H9 (cell line): ENCODE measurements at regions not wholly inside any gene's neighbourhood (a gene's known extent, or its start where the extent isn't known, plus 50 kb on each side); places are given as distances from the start of the nearest gene placed in this dataset.

ENCODE experiments used
- DNase-seq: peaks from one replicate; pipeline ENCODE4 v3.0.0-alpha.2; 2017
- H2AFZ ChIP-seq: one replicate; pipeline ENCODE4 v1.6.1; 2013; ENCODE audit warnings: mild to moderate bottlenecking, low read length, control low read depth, moderate library complexity
- H2AK5ac ChIP-seq: 2 replicates; pipeline ENCODE4 v1.6.1; 2013; ENCODE audit warnings: low read length, control low read depth, mixed read lengths; ENCODE audit not compliant: insufficient read length
- H2BK120ac ChIP-seq: one replicate; pipeline ENCODE4 v1.6.1; 2013; ENCODE audit warnings: low read depth, mild to moderate bottlenecking, low read length, control low read depth, inconsistent platforms; ENCODE audit not compliant: poor library complexity, severe bottlenecking
- H2BK12ac ChIP-seq: 2 replicates; pipeline ENCODE4 v1.6.1; 2013; ENCODE audit warnings: low read length, control low read depth, mixed read lengths, low read depth; ENCODE audit not compliant: insufficient read length
- H2BK15ac ChIP-seq: 2 replicates; pipeline ENCODE4 v1.6.1; 2013; ENCODE audit warnings: low read depth, low read length, control low read depth
- H2BK20ac ChIP-seq: one replicate; pipeline ENCODE4 v1.6.1; 2013; ENCODE audit warnings: low read depth, mild to moderate bottlenecking, low read length, control low read depth, inconsistent platforms; ENCODE audit not compliant: poor library complexity, severe bottlenecking
- H2BK5ac ChIP-seq: 2 replicates; pipeline ENCODE4 v1.6.1; 2013; ENCODE audit warnings: low read length, control low read depth, mixed read lengths; ENCODE audit not compliant: insufficient read length
- H3K14ac ChIP-seq: 2 replicates; pipeline ENCODE4 v1.6.1; 2013; ENCODE audit warnings: low read length, control low read depth; ENCODE audit not compliant: insufficient read depth
- H3K18ac ChIP-seq: 2 replicates; pipeline ENCODE4 v1.6.1; 2013; ENCODE audit warnings: low read depth, mild to moderate bottlenecking, mixed read lengths, low read length, control low read depth; ENCODE audit not compliant: insufficient read length
- H3K23ac ChIP-seq: 2 replicates; pipeline ENCODE4 v1.6.1; 2013; ENCODE audit warnings: low read length, control low read depth, mixed read lengths, low read depth; ENCODE audit not compliant: insufficient read length
- H3K23me2 ChIP-seq: 2 replicates; pipeline ENCODE4 v1.6.1; 2013; ENCODE audit warnings: low read depth, mild to moderate bottlenecking, mixed read lengths, low read length, control low read depth; ENCODE audit not compliant: insufficient read length, poor library complexity, severe bottlenecking
- H3K27ac ChIP-seq: 2 replicates; pipeline ENCODE4 v1.5.1; 2013; ENCODE audit warnings: low read length, control low read depth, mixed read lengths, low read depth; ENCODE audit not compliant: insufficient read length
- H3K27me3 ChIP-seq: 2 replicates; pipeline ENCODE4 v1.6.1; 2013; ENCODE audit warnings: low read length, control low read depth, inconsistent platforms; ENCODE audit not compliant: insufficient read depth
- H3K4ac ChIP-seq: 2 replicates; pipeline ENCODE4 v1.6.1; 2013; ENCODE audit warnings: low read depth, mild to moderate bottlenecking, control low read depth, inconsistent platforms, low read length, moderate library complexity
- H3K4me1 ChIP-seq: 2 replicates; pipeline ENCODE4 v1.6.1; 2013; ENCODE audit warnings: low read length, control low read depth, inconsistent platforms; ENCODE audit not compliant: insufficient read depth
- H3K4me2 ChIP-seq: 2 replicates; pipeline ENCODE4 v1.6.1; 2013; ENCODE audit warnings: low read length, control low read depth, mixed read lengths; ENCODE audit not compliant: insufficient read length, insufficient read depth
- H3K56ac ChIP-seq: 2 replicates; pipeline ENCODE4 v1.6.1; 2013; ENCODE audit warnings: low read depth, mild to moderate bottlenecking, mixed read lengths, low read length, control low read depth; ENCODE audit not compliant: insufficient read length
- H3K79me1 ChIP-seq: 2 replicates; pipeline ENCODE4 v1.6.1; 2013; ENCODE audit warnings: low read depth, mild to moderate bottlenecking, moderate library complexity, low read length, control low read depth, inconsistent platforms; ENCODE audit not compliant: insufficient read depth, poor library complexity, severe bottlenecking
- H3K79me2 ChIP-seq: 2 replicates; pipeline ENCODE4 v1.6.1; 2013; ENCODE audit warnings: low read length, control low read depth, inconsistent platforms; ENCODE audit not compliant: insufficient read depth
- H3K9ac ChIP-seq: 2 replicates; pipeline ENCODE4 v1.6.1; 2013; ENCODE audit warnings: low read length, control low read depth, mixed read lengths; ENCODE audit not compliant: insufficient read length; ENCODE audit errors: extremely low read depth
- H3K9me3 ChIP-seq: one replicate; pipeline ENCODE4 v1.6.1; 2013; ENCODE audit warnings: low read depth, low read length, inconsistent platforms; ENCODE audit not compliant: control insufficient read depth
- H3T11ph ChIP-seq: one replicate; pipeline ENCODE4 v1.6.1; 2013; ENCODE audit warnings: mild to moderate bottlenecking, low read length, control low read depth, inconsistent platforms
- H4K20me1 ChIP-seq: one replicate; pipeline ENCODE4 v1.6.1; 2013; ENCODE audit not compliant: control insufficient read depth, insufficient read length, insufficient read depth
- H4K5ac ChIP-seq: 2 replicates; pipeline ENCODE4 v1.6.1; 2013; ENCODE audit warnings: low read depth, mild to moderate bottlenecking, mixed read lengths, low read length, control low read depth; ENCODE audit not compliant: insufficient read length
- H4K8ac ChIP-seq: replicated peaks from 2 replicates; pipeline ENCODE4 v1.6.1; 2013; ENCODE audit warnings: low read length, control low read depth, mixed read lengths, low read depth; ENCODE audit not compliant: insufficient read length
- H4K91ac ChIP-seq: 2 replicates; pipeline ENCODE4 v1.6.1; 2013; ENCODE audit warnings: low read depth, mild to moderate bottlenecking, moderate library complexity, mixed read lengths, low read length, control low read depth; ENCODE audit not compliant: insufficient read length
- H3K27ac Mint-ChIP-seq, 3 experiments: 2 replicates in 2 of 3; 3 replicates in 1 of 3; pipeline ENCODE4 v1.8.0; 2020 to 2021; ENCODE audit warnings: mixed read lengths in 3 of 3, mild to moderate bottlenecking in 1 of 3, moderate library complexity in 1 of 3
- H3K27me3 Mint-ChIP-seq: 2 replicates; pipeline ENCODE4 v1.8.0; 2021; ENCODE audit warnings: low read depth, mild to moderate bottlenecking, moderate library complexity, mixed read lengths
- H3K36me3 Mint-ChIP-seq, 3 experiments: 2 replicates in 2 of 3; 3 replicates in 1 of 3; pipeline ENCODE4 v1.8.0; 2020 to 2021; ENCODE audit warnings: low read depth in 3 of 3, mixed read lengths in 3 of 3; ENCODE audit not compliant: insufficient read depth in 1 of 3
- H3K4me1 Mint-ChIP-seq, 2 experiments: 2 replicates each; pipeline ENCODE4 v1.8.0; 2020; ENCODE audit warnings: mixed read lengths in 2 of 2
- H3K4me3 Mint-ChIP-seq, 2 experiments: 2 replicates in 1 of 2; 3 replicates in 1 of 2; pipeline ENCODE4 v1.8.0; 2020 to 2021; ENCODE audit warnings: mild to moderate bottlenecking in 2 of 2, mixed read lengths in 2 of 2, moderate library complexity in 1 of 2
- H3K9me3 Mint-ChIP-seq, 2 experiments: 2 replicates in 1 of 2; 3 replicates in 1 of 2; pipeline ENCODE4 v1.8.0; 2020; ENCODE audit warnings: mild to moderate bottlenecking in 2 of 2, mixed read lengths in 2 of 2, moderate library complexity in 1 of 2
- WGBS: extraction: QIAGEN DNeasy Blood & Tissue Kit; methylation state at CpG from one replicate; pipeline ENCODE4 v1.1.7; 2013; ENCODE audit warnings: missing lambda C conversion rate, low lambda C conversion rate, mixed read lengths; ENCODE audit not compliant: insufficient read length; ENCODE audit errors: extremely low coverage; 5-methylcytosine and 5-hydroxymethylcytosine counted together
- TF ChIP-seq, protein P1 (sequence below): fragments of 200-600 bp; sonication (generic); conservative IDR thresholded peaks from 3 replicates; pipeline ENCODE4 v1.8.0; 2021; ENCODE audit warnings: antibody characterized with exemption, mild to moderate bottlenecking

GRCh38 chr1:224791362-224791941 is 138.0 kb upstream of the DNAH14 start:
- H2BK120ac ChIP-seq, result no peak overlapping the region
- H2BK12ac ChIP-seq, result no peak overlapping the region
- Mint-ChIP-seq H3K27me3 (peaks cover 1% of the 10 kb centered on the region), H3K4me1 (peaks cover 0 to 15% of the 10 kb centered on the region in 2 experiments; a peak in 2 of 4 replicates), H3K9me3 (no peaks in the 10 kb centered on the region), H3K4me3 (no peak overlapping the region), H3K36me3 (no peaks in the 10 kb centered on the region), H3K27ac (no peak overlapping the region)
- H3K23me2 ChIP-seq, result no peaks in the 10 kb centered on the region
- H2AFZ ChIP-seq, result no peak overlapping the region
- H4K91ac ChIP-seq, result no peak overlapping the region
- H2BK5ac ChIP-seq, result no peak overlapping the region
- H4K20me1 ChIP-seq, result no peaks in the 10 kb centered on the region
- H3K4me1 ChIP-seq, result peaks cover 2% of the 10 kb centered on the region; the same call in 1 of the 2 replicates
- no peak overlapping the region for H3K18ac ChIP-seq
- H3K27ac ChIP-seq, result no peak overlapping the region
- no peak overlapping the region for H3K4me2 ChIP-seq
- no peaks in the 10 kb centered on the region for H3K79me1 ChIP-seq
- H3K14ac ChIP-seq, result no peak overlapping the region
- H2BK15ac ChIP-seq, result no peak overlapping the region
- no peaks in the 10 kb centered on the region for H3K9me3 ChIP-seq
- DNase-seq, result no peak
- no peaks in the 10 kb centered on the region for H3K79me2 ChIP-seq
- no peak overlapping the region for H3K4ac ChIP-seq
- no CpG with 5 or more reads among the region's 4 CpGs for WGBS
- no peak overlapping the region for H2BK20ac ChIP-seq
- H2AK5ac ChIP-seq, result no peak overlapping the region
- TF ChIP-seq, protein P1, sequence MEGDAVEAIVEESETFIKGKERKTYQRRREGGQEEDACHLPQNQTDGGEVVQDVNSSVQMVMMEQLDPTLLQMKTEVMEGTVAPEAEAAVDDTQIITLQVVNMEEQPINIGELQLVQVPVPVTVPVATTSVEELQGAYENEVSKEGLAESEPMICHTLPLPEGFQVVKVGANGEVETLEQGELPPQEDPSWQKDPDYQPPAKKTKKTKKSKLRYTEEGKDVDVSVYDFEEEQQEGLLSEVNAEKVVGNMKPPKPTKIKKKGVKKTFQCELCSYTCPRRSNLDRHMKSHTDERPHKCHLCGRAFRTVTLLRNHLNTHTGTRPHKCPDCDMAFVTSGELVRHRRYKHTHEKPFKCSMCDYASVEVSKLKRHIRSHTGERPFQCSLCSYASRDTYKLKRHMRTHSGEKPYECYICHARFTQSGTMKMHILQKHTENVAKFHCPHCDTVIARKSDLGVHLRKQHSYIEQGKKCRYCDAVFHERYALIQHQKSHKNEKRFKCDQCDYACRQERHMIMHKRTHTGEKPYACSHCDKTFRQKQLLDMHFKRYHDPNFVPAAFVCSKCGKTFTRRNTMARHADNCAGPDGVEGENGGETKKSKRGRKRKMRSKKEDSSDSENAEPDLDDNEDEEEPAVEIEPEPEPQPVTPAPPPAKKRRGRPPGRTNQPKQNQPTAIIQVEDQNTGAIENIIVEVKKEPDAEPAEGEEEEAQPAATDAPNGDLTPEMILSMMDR, result no peak
- no peak overlapping the region for H4K5ac ChIP-seq
- peaks cover 3% of the 10 kb centered on the region; the same call in 1 of the 2 replicates for H3K27me3 ChIP-seq
- H4K8ac ChIP-seq, result no peak overlapping the region
- no peak overlapping the region for H3T11ph ChIP-seq
- H3K23ac ChIP-seq, result no peak overlapping the region
- no peak overlapping the region for H3K9ac ChIP-seq
- H3K56ac ChIP-seq, result no peak overlapping the region
